Skeletal muscle tissue (tissue), 3 donors: ENCODE measurements at regions not wholly inside any gene's neighbourhood (a gene's known extent, or its start where the extent isn't known, plus 50 kb on each side); places are given as distances from the start of the nearest gene placed in this dataset.

Experiments
- H3K27ac ChIP-seq: one replicate; pipeline ENCODE4 v1.7.0; 2013; ENCODE audit warnings: mild to moderate bottlenecking, low read depth, low read length, inconsistent platforms
- H3K27me3 ChIP-seq, 3 donors: one replicate each; pipeline ENCODE4 v1.7.0; 2013; ENCODE audit warnings: low read length in 3 of 3; ENCODE audit not compliant: control insufficient read depth in 3 of 3, insufficient read depth in 3 of 3
- H3K36me3 ChIP-seq, 3 donors: one replicate each; pipeline ENCODE4 v1.7.0; 2013; ENCODE audit warnings: low read length in 3 of 3; ENCODE audit not compliant: control insufficient read depth in 3 of 3, insufficient read depth in 3 of 3
- H3K4me1 ChIP-seq, 3 donors: one replicate each; pipeline ENCODE4 v1.7.0; 2013; ENCODE audit warnings: low read length in 3 of 3, mild to moderate bottlenecking in 3 of 3; ENCODE audit not compliant: control insufficient read depth in 3 of 3, insufficient read depth in 3 of 3
- H3K4me3 ChIP-seq, 3 donors: one replicate each; pipeline ENCODE4 v1.7.0; 2013; ENCODE audit warnings: low read length in 3 of 3
- H3K9ac ChIP-seq, 3 donors: one replicate each; pipeline ENCODE4 v1.7.0; 2013; ENCODE audit warnings: low read length in 3 of 3, mild to moderate bottlenecking in 3 of 3, moderate library complexity in 2 of 3, low read depth in 1 of 3
- H3K9me3 ChIP-seq, 3 donors: one replicate each; pipeline ENCODE4 v1.7.0; 2013; ENCODE audit warnings: low read length in 3 of 3; ENCODE audit not compliant: control insufficient read depth in 3 of 3
- donor health status: Osteomylitis.

GRCh38 chr9:4389003-4389402 is 89.1 kb upstream of the GLIS3 start:
- no peaks in the 10 kb centered on the region for H3K27me3 ChIP-seq
- H3K9ac ChIP-seq, result no peak overlapping the region
- H3K4me3 ChIP-seq, result no peak overlapping the region
- H3K36me3 ChIP-seq, result no peaks in the 10 kb centered on the region
- no peak overlapping the region for H3K27ac ChIP-seq
- H3K9me3 ChIP-seq, result no peaks in the 10 kb centered on the region
- H3K4me1 ChIP-seq, result no peaks in the 10 kb centered on the region

- Histone ChIP-seq H3K4me1 (no peaks in the 10 kb centered on the region), H3K36me3 (no peaks in the 10 kb centered on the region), H3K9me3 (no peaks in the 10 kb centered on the region), H3K9ac (no peak overlapping the region), H3K4me3 (no peak overlapping the region), H3K27me3 (no peaks in the 10 kb centered on the region), H3K27ac (no peak overlapping the region)
Observed at GRCh38 chr9:4386819-4387218, 87.0 kb upstream of the GLIS3 start.

- Histone ChIP-seq H3K4me3 (no peak overlapping the region), H3K9ac (no peak overlapping the region), H3K27me3 (no peaks in the 10 kb centered on the region), H3K36me3 (no peaks in the 10 kb centered on the region), H3K4me1 (no peaks in the 10 kb centered on the region), H3K9me3 (no peaks in the 10 kb centered on the region), H3K27ac (no peak overlapping the region)
Observed at GRCh38 chr9:4384750-4385149, 84.9 kb upstream of the GLIS3 start.

- no peaks in the 10 kb centered on the region for H3K36me3 ChIP-seq
Observed at GRCh38 chr9:4382722-4383317, 83.0 kb upstream of the GLIS3 start.

GRCh38 chr9:4381744-4382143 is 81.9 kb upstream of the GLIS3 start:
- H3K36me3 ChIP-seq, result no peaks in the 10 kb centered on the region
- H3K4me1 ChIP-seq, result no peaks in the 10 kb centered on the region
- no peaks in the 10 kb centered on the region for H3K27me3 ChIP-seq
- H3K9me3 ChIP-seq, result no peaks in the 10 kb centered on the region
- no peak overlapping the region for H3K4me3 ChIP-seq
- no peak overlapping the region for H3K9ac ChIP-seq
- H3K27ac ChIP-seq, result no peak overlapping the region

More at GRCh38 chr9:4382722-4383317, 83.0 kb upstream of the GLIS3 start:
- Histone ChIP-seq H3K9ac (no peak overlapping the region), H3K27me3 (no peaks in the 10 kb centered on the region), H3K4me1 (no peaks in the 10 kb centered on the region), H3K27ac (no peak overlapping the region), H3K9me3 (no peaks in the 10 kb centered on the region), H3K4me3 (no peak overlapping the region)

- no peaks in the 10 kb centered on the region for H3K9me3 ChIP-seq
- H3K36me3 ChIP-seq, result no peaks in the 10 kb centered on the region
- H3K4me3 ChIP-seq, result no peak overlapping the region
- no peaks in the 10 kb centered on the region for H3K27me3 ChIP-seq
- H3K4me1 ChIP-seq, result no peaks in the 10 kb centered on the region
- no peak overlapping the region for H3K9ac ChIP-seq
- H3K27ac ChIP-seq, result no peak overlapping the region
Observed at GRCh38 chr9:4380406-4380805, 80.5 kb upstream of the GLIS3 start.

- H3K27ac ChIP-seq, result no peak overlapping the region
- H3K4me3 ChIP-seq, result no peak overlapping the region
- no peaks in the 10 kb centered on the region for H3K4me1 ChIP-seq
- no peak overlapping the region for H3K9ac ChIP-seq
- no peaks in the 10 kb centered on the region for H3K27me3 ChIP-seq
- H3K9me3 ChIP-seq, result no peaks in the 10 kb centered on the region
- no peaks in the 10 kb centered on the region for H3K36me3 ChIP-seq
Observed at GRCh38 chr9:4375424-4376200, 75.7 kb upstream of the GLIS3 start.

GRCh38 chr9:4371108-4371507 is 71.2 kb upstream of the GLIS3 start:
- H3K9ac ChIP-seq, result no peak overlapping the region

GRCh38 chr9:4370501-4370900 is 70.6 kb upstream of the GLIS3 start:
- H3K9ac ChIP-seq, result no peak overlapping the region
- H3K36me3 ChIP-seq, result no peaks in the 10 kb centered on the region
- no peaks in the 10 kb centered on the region for H3K9me3 ChIP-seq
- no peak overlapping the region for H3K27ac ChIP-seq
- no peaks in the 10 kb centered on the region for H3K4me1 ChIP-seq
- no peaks in the 10 kb centered on the region for H3K27me3 ChIP-seq
- H3K4me3 ChIP-seq, result no peak overlapping the region

More at GRCh38 chr9:4371108-4371507, 71.2 kb upstream of the GLIS3 start:
- Histone ChIP-seq H3K4me3 (no peak overlapping the region), H3K27me3 (no peaks in the 10 kb centered on the region), H3K4me1 (no peaks in the 10 kb centered on the region), H3K27ac (no peak overlapping the region), H3K36me3 (no peaks in the 10 kb centered on the region), H3K9me3 (no peaks in the 10 kb centered on the region)

- Histone ChIP-seq H3K27ac (no peak overlapping the region), H3K27me3 (no peaks in the 10 kb centered on the region), H3K36me3 (no peaks in the 10 kb centered on the region), H3K4me3 (no peak overlapping the region), H3K4me1 (no peaks in the 10 kb centered on the region), H3K9me3 (no peaks in the 10 kb centered on the region), H3K9ac (no peak overlapping the region)
Observed at GRCh38 chr9:4366591-4367330, 66.9 kb upstream of the GLIS3 start.
